ENCODE measurements at regions not wholly inside any gene's neighbourhood (a gene's known extent, or its start where the extent isn't known, plus 50 kb on each side); places are given as distances from the start of the nearest gene placed in this dataset.

DNA sequence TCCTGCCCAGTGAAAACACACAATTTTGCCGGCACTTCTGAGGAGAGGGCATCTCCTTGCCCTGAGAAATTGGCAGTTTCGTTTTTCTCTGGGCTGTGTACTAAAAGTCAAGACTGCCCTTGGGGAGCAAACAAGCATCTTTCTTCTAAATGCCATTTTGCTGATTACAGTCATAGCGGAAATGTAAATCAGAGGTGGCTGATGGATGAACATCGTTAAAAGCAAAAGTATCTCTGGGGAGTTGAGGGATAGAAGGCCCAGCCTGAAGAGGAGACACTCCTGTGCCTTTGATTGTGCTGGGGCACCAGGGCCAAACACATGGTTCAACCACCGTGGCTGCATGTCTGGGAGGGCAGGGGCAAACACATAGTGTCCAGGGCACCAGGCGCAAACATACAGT lies 49.8 kb downstream of the ABCC12 start:
- H3K27ac Mint-ChIP-seq (ENCODE audit: unreplicated experiment): no peak overlapping the region
- no peak overlapping the region for H3K4me3 Mint-ChIP-seq (ENCODE audit: unreplicated experiment)
- H3K9me3 Mint-ChIP-seq (ENCODE audit: unreplicated experiment): no peaks in the 10 kb centered on the region
- H3K27me3 Mint-ChIP-seq (ENCODE audit: unreplicated experiment): peaks cover 5% of the 10 kb centered on the region
- peaks cover 2% of the 10 kb centered on the region for H3K4me1 Mint-ChIP-seq (ENCODE audit: unreplicated experiment)
- TF ChIP-seq CTCF (IDR thresholded peaks at IDR 0.05; ENCODE audit: unreplicated experiment): no peak
- no peak for DNase-seq (ENCODE audit: low spot score)
- H3K36me3 Mint-ChIP-seq (ENCODE audit: low read depth, unreplicated experiment): no peaks in the 10 kb centered on the region

GRCh38 chr16:48105456-48105855 lies 50.3 kb downstream of the ABCC12 start:
- no peak overlapping the region for H3K4me3 Mint-ChIP-seq (ENCODE audit: unreplicated experiment)
- TF ChIP-seq CTCF (IDR thresholded peaks at IDR 0.05; ENCODE audit: unreplicated experiment): no peak
- H3K4me1 Mint-ChIP-seq (ENCODE audit: unreplicated experiment): peaks cover 2% of the 10 kb centered on the region
- no peaks in the 10 kb centered on the region for H3K9me3 Mint-ChIP-seq (ENCODE audit: unreplicated experiment)
- H3K27me3 Mint-ChIP-seq (ENCODE audit: unreplicated experiment): peaks cover 3% of the 10 kb centered on the region
- DNase-seq (ENCODE audit: low spot score): no peak
- no peak overlapping the region for H3K27ac Mint-ChIP-seq (ENCODE audit: unreplicated experiment)
- H3K36me3 Mint-ChIP-seq (ENCODE audit: low read depth, unreplicated experiment): no peaks in the 10 kb centered on the region

- peaks cover 2% of the 10 kb centered on the region for H3K4me1 Mint-ChIP-seq (ENCODE audit: unreplicated experiment)
- TF ChIP-seq CTCF (IDR thresholded peaks at IDR 0.05; ENCODE audit: unreplicated experiment): no peak
- peaks cover 3% of the 10 kb centered on the region for H3K27me3 Mint-ChIP-seq (ENCODE audit: unreplicated experiment)
- DNase-seq (ENCODE audit: low spot score): no peak
- H3K4me3 Mint-ChIP-seq (ENCODE audit: unreplicated experiment): no peak overlapping the region
- H3K36me3 Mint-ChIP-seq (ENCODE audit: low read depth, unreplicated experiment): no peaks in the 10 kb centered on the region
- H3K9me3 Mint-ChIP-seq (ENCODE audit: unreplicated experiment): no peaks in the 10 kb centered on the region
- H3K27ac Mint-ChIP-seq (ENCODE audit: unreplicated experiment): no peak overlapping the region
Observed at GRCh38 chr16:48103591-48103990, 52.2 kb downstream of the ABCC12 start.

GRCh38 chr16:48102083-48103008 lies 53.4 kb downstream of the ABCC12 start:
- no peak overlapping the region for H3K4me3 Mint-ChIP-seq (ENCODE audit: unreplicated experiment)
- TF ChIP-seq CTCF (IDR thresholded peaks at IDR 0.05; ENCODE audit: unreplicated experiment): no peak
- peaks cover under 1% of the 10 kb centered on the region for H3K36me3 Mint-ChIP-seq (ENCODE audit: low read depth, unreplicated experiment)
- H3K9me3 Mint-ChIP-seq (ENCODE audit: unreplicated experiment): no peaks in the 10 kb centered on the region
- H3K27ac Mint-ChIP-seq (ENCODE audit: unreplicated experiment): no peak overlapping the region
- H3K27me3 Mint-ChIP-seq (ENCODE audit: unreplicated experiment): peaks cover 3% of the 10 kb centered on the region
- H3K4me1 Mint-ChIP-seq (ENCODE audit: unreplicated experiment): peaks cover 2% of the 10 kb centered on the region
- DNase-seq (ENCODE audit: low spot score): no peak

DNA sequence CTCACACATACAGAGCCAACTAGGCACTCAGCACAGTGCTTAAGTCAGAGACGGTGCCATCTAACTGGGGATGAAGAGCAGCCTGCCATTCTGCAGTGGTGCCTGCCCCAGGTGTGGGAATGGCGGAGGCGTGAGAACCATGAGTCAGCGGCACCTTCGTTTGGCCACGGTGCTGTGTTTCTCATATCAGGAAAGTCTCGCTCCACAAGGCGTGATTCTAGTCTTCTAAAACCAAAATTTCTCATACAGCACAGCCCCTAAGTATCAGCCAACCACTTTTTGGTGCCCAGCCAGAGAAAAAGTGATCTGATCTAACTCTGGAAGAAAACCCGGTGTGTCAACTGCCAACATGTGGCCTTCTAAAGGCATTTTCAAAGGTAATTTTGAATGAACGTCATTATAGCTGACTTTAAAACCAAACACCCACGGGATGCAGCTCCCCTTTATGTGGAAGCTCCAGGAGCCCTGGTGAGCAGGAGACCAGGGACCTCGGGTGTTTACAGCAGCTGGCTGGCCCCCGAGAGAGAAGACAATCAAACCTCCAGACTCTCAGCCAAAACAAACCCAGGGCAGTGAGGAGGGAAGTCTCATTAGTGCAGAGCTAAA lies 54.6 kb downstream of the ABCC12 start:
- Mint-ChIP-seq H3K9me3 (ENCODE audit: unreplicated experiment) (no peaks in the 10 kb centered on the region), H3K4me3 (ENCODE audit: unreplicated experiment) (no peak overlapping the region), H3K36me3 (ENCODE audit: low read depth, unreplicated experiment) (peaks cover 4% of the 10 kb centered on the region), H3K27me3 (ENCODE audit: unreplicated experiment) (peaks cover 3% of the 10 kb centered on the region), H3K4me1 (ENCODE audit: unreplicated experiment) (peaks cover 2% of the 10 kb centered on the region), H3K27ac (ENCODE audit: unreplicated experiment) (no peak overlapping the region)
- TF ChIP-seq CTCF (IDR thresholded peaks at IDR 0.05; ENCODE audit: unreplicated experiment): no peak
- no peak for DNase-seq (ENCODE audit: low spot score)
